PC-3 (cell line): ENCODE measurements at regions not wholly inside any gene's neighbourhood (a gene's known extent, or its start where the extent isn't known, plus 50 kb on each side); places are given as distances from the start of the nearest gene placed in this dataset.

Source experiments
- ATAC-seq: fragments of 200-7000 bp; cut with Tn5 transposase; 2 replicates; pipeline ENCODE4 v1.9.1; 2020; ENCODE audit warnings: mild to moderate bottlenecking, moderate library complexity
- BruUV-seq: library from RNA; stranded (reverse); fragments of 400-500 nt; replicated peaks from 2 replicates; lab custom pipeline; 2021; lab: Mats Ljungman, UMichigan
- CTCF ChIA-PET: fragments of 300-600 bp; sonication (Branson Sonifier 250); formaldehyde crosslinking; loops from one replicate; lab custom pipeline; 2022; ENCODE audit warnings: antibody characterized with exemption; lab: Charles Lee
- POLR2A ChIA-PET: fragments of 300-600 bp; sonication (Branson Sonifier 250); formaldehyde crosslinking; loops from one replicate; lab custom pipeline; 2022; ENCODE audit warnings: antibody characterized with exemption; ENCODE audit not compliant: unreplicated experiment; lab: Charles Lee
- DNase-seq: peaks from one replicate; pipeline ENCODE4 v3.0.0-alpha.2; 2015
- H2AFZ ChIP-seq: fragments of 300-600 bp; sonication (generic); 2 replicates; pipeline ENCODE4 v1.6.0; 2016; ENCODE audit warnings: antibody characterized with exemption, low read length
- H3F3A ChIP-seq: fragments of 300-600 bp; sonication (generic); one replicate; pipeline ENCODE4 v1.6.0; 2017; ENCODE audit warnings: antibody characterized with exemption, low read length, control low read depth, mild to moderate bottlenecking; ENCODE audit not compliant: unreplicated experiment
- H3K27ac ChIP-seq: fragments of 300-600 bp; sonication (generic); 2 replicates; pipeline ENCODE4 v1.5.1; 2016; ENCODE audit warnings: mild to moderate bottlenecking, low read length
- H3K27me3 ChIP-seq: fragments of 300-600 bp; sonication (generic); 2 replicates; pipeline ENCODE4 v1.6.1; 2016; ENCODE audit warnings: low read length, mixed read lengths
- H3K36me3 ChIP-seq: fragments of 300-600 bp; sonication (generic); 2 replicates; pipeline ENCODE4 v1.6.1; 2016; ENCODE audit warnings: low read depth, mixed run types, low read length, mixed read lengths
- H3K4me1 ChIP-seq: fragments of 300-600 bp; sonication (generic); 2 replicates; pipeline ENCODE4 v1.5.1; 2016; ENCODE audit warnings: low read length; ENCODE audit not compliant: insufficient read depth
- H3K4me2 ChIP-seq: fragments of 300-600 bp; sonication (generic); 2 replicates; pipeline ENCODE4 v1.6.0; 2016; ENCODE audit warnings: low read length
- H3K4me3 ChIP-seq: fragments of 300-600 bp; sonication (generic); 2 replicates; pipeline ENCODE4 v1.5.1; 2016; ENCODE audit warnings: mild to moderate bottlenecking, low read length, mixed read lengths
- H3K79me2 ChIP-seq: fragments of 300-600 bp; sonication (generic); 2 replicates; pipeline ENCODE4 v1.6.1; 2017; ENCODE audit warnings: low read length, mixed read lengths
- H3K9ac ChIP-seq: fragments of 300-600 bp; sonication (generic); 2 replicates; pipeline ENCODE4 v1.6.0; 2016; ENCODE audit warnings: mild to moderate bottlenecking, low read length
- H3K9me2 ChIP-seq: fragments of 300-600 bp; sonication (generic); replicated peaks from 2 replicates; pipeline ENCODE4 v1.6.1; 2016; ENCODE audit warnings: mixed run types, low read length, mixed read lengths
- H3K9me3 ChIP-seq: fragments of 300-600 bp; sonication (generic); 2 replicates; pipeline ENCODE4 v1.6.1; 2016; ENCODE audit warnings: low read length, mixed read lengths
- H4K20me1 ChIP-seq: fragments of 300-600 bp; sonication (generic); 2 replicates; pipeline ENCODE4 v1.6.1; 2016; ENCODE audit warnings: low read length, mixed read lengths
- CTCF ChIP-seq: fragments of 300-600 bp; sonication (generic); conservative IDR thresholded peaks from 2 replicates; pipeline ENCODE4 v1.5.1; 2017; ENCODE audit warnings: antibody characterized with exemption, low read depth, mild to moderate bottlenecking, low read length
- EZH2 ChIP-seq: fragments of 300-600 bp; sonication (generic); IDR thresholded peaks from one replicate; pipeline ENCODE4 v1.6.1; 2017; ENCODE audit warnings: antibody characterized with exemption, mild to moderate bottlenecking, low read length; ENCODE audit not compliant: unreplicated experiment
- EZH2phosphoT487 ChIP-seq: fragments of 300-600 bp; sonication (generic); IDR thresholded peaks from 2 replicates; pipeline ENCODE4 v1.6.1; 2018; ENCODE audit warnings: mild to moderate bottlenecking, antibody characterized with exemption, low read length, borderline replicate concordance
- intact Hi-C: fragments of 100-400 bp; cut with micrococcal nuclease; formaldehyde crosslinking; loops from 2 replicates; pipeline ENCODE4 v1.9.0; 2023

- CTCF ChIA-PET = no interaction called here
- BruUV-seq = no TSS peak
- Histone ChIP-seq H3K4me2 (no peak overlapping the region), H3K4me1 (no peaks in the 10 kb centered on the region), H3K9me2 (no peaks in the 10 kb centered on the region), H3K36me3 (no peaks in the 10 kb centered on the region), H3K27ac (no peak overlapping the region), H2AFZ (no peak overlapping the region), H3K4me3 (no peak overlapping the region), H3K9me3 (no peaks in the 10 kb centered on the region), H3K79me2 (no peaks in the 10 kb centered on the region), H3F3A (no peaks in the 10 kb centered on the region), H3K9ac (no peak overlapping the region), H4K20me1 (no peaks in the 10 kb centered on the region), H3K27me3 (peaks cover 23% of the 10 kb centered on the region)
- TF ChIP-seq EZH2 (no peak), CTCF (no peak), EZH2phosphoT487 (no peak)
- intact Hi-C loops = no loop called here
- POLR2A ChIA-PET = no interaction called here
- no peak for DNase-seq
- no peak for ATAC-seq
Observed at GRCh38 chr5:62112689-62113228, 193.2 kb upstream of the KIF2A start.

GRCh38 chr5:62115014-62115413, 191.0 kb upstream of the KIF2A start:
- Histone ChIP-seq H3K4me2 (no peak overlapping the region), H4K20me1 (no peaks in the 10 kb centered on the region), H3K79me2 (no peaks in the 10 kb centered on the region), H3K27me3 (peaks cover 35% of the 10 kb centered on the region), H3K9me2 (no peaks in the 10 kb centered on the region), H3K4me3 (no peak overlapping the region), H3F3A (no peaks in the 10 kb centered on the region), H3K4me1 (no peaks in the 10 kb centered on the region), H3K27ac (no peak overlapping the region), H3K9ac (no peak overlapping the region), H3K9me3 (no peaks in the 10 kb centered on the region), H2AFZ (no peak overlapping the region), H3K36me3 (no peaks in the 10 kb centered on the region)
- intact Hi-C loops = no loop called here
- ChIA-PET CTCF (interaction anchor here (0.6 kb wide), 1 partner anchor 181 kb away, joined by 4 read pairs; no protein-coding TSS in a partner anchor), POLR2A (no interaction called here)
- TF ChIP-seq EZH2phosphoT487 (no peak), CTCF (no peak), EZH2 (no peak)
- DNase-seq (no peak), ATAC-seq (no peak)
- no TSS peak for BruUV-seq

- Histone ChIP-seq H3K4me3 (no peak overlapping the region), H3K27ac (no peak overlapping the region), H3K27me3 (no peaks in the 10 kb centered on the region), H3K9ac (no peak overlapping the region), H3F3A (no peaks in the 10 kb centered on the region), H3K9me3 (no peaks in the 10 kb centered on the region), H4K20me1 (no peaks in the 10 kb centered on the region), H3K79me2 (no peaks in the 10 kb centered on the region), H3K36me3 (no peaks in the 10 kb centered on the region), H3K4me2 (no peak overlapping the region), H3K4me1 (no peaks in the 10 kb centered on the region), H3K9me2 (no peaks in the 10 kb centered on the region), H2AFZ (no peak overlapping the region)
- ATAC-seq (no peak), DNase-seq (no peak)
- no peak for TF ChIP-seq EZH2
- TF ChIP-seq CTCF = no peak
- no peak for TF ChIP-seq EZH2phosphoT487
- POLR2A ChIA-PET = no interaction called here
- BruUV-seq = no TSS peak
- intact Hi-C loops = no loop called here
- CTCF ChIA-PET = no interaction called here
Observed at GRCh38 chr5:62124266-62124665, 181.7 kb upstream of the KIF2A start.
